ENCODE measurements at regions not wholly inside any gene's neighbourhood (a gene's known extent, or its start where the extent isn't known, plus 50 kb on each side); places are given as distances from the start of the nearest gene placed in this dataset.

GRCh38 chr5:167969998-167970397, 321.4 kb upstream of the WWC1 start:
- no peak overlapping the region for H3K27ac ChIP-seq (ENCODE audit: low read depth, low read length)
- no peaks in the 10 kb centered on the region for H3K36me3 ChIP-seq (ENCODE audit: control insufficient read depth in 1 of 2, insufficient read depth in 2 of 2, low read length in 2 of 2)
- H3K4ac ChIP-seq (ENCODE audit: low read depth, low read length): no peak overlapping the region
- no peak for DNase-seq
- H3K79me2 ChIP-seq (ENCODE audit: control insufficient read depth, insufficient read depth, low read length, poor library complexity): no peaks in the 10 kb centered on the region
- no peaks in the 10 kb centered on the region for H3K9me3 ChIP-seq (ENCODE audit: insufficient read depth, low read depth, low read length)
- H3K4me3 ChIP-seq (ENCODE audit: low read depth, low read length): no peak overlapping the region
- WGBS (ENCODE audit: extremely low coverage, insufficient coverage, insufficient read length): no CpG with 5 or more reads among the region's 4 CpGs
- H4K8ac ChIP-seq (ENCODE audit: low read depth, low read length): peak overlapping the region; percentile 80
- H3K4me2 ChIP-seq (ENCODE audit: low read length): no peak overlapping the region
- H4K12ac ChIP-seq (ENCODE audit: low read depth, low read length): no peak overlapping the region
- H2BK120ac ChIP-seq (ENCODE audit: insufficient read depth, low read length, poor library complexity): no peak overlapping the region
- H3K23ac ChIP-seq (ENCODE audit: low read length): no peak overlapping the region
- peak overlapping the region; percentile 81 for H3K14ac ChIP-seq (ENCODE audit: low read length)
- no peak overlapping the region for H2AFZ ChIP-seq (ENCODE audit: insufficient read depth, low read length, poor library complexity)
- peak overlapping the region; percentile 87 for H2BK12ac ChIP-seq (ENCODE audit: low read length)
- H2AK5ac ChIP-seq (ENCODE audit: low read length): peak overlapping the region; percentile 82
- H4K91ac ChIP-seq (ENCODE audit: low read depth, low read length): peak overlapping the region; percentile 73
- no peak overlapping the region for H2BK5ac ChIP-seq (ENCODE audit: low read depth, low read length, poor library complexity)
- peaks cover 6% of the 10 kb centered on the region for H3K79me1 ChIP-seq (ENCODE audit: low read length)
- H3K9ac ChIP-seq (ENCODE audit: low read length): no peak overlapping the region
- peak overlapping the region; percentile 1 for H3K18ac ChIP-seq (ENCODE audit: low read length)
- H3K27me3 ChIP-seq (ENCODE audit: insufficient read depth, low read length): no peaks in the 10 kb centered on the region
- peaks cover 10% of the 10 kb centered on the region in 2 experiments for H3K4me1 ChIP-seq (ENCODE audit: control insufficient read depth in 1 of 2, insufficient read depth in 2 of 2, low read length in 2 of 2)

- Histone ChIP-seq H4K8ac (ENCODE audit: low read depth, low read length) (no peak overlapping the region), H3K4ac (ENCODE audit: low read depth, low read length) (no peak overlapping the region), H3K9ac (ENCODE audit: low read length) (no peak overlapping the region), H3K23ac (ENCODE audit: low read length) (no peak overlapping the region), H4K91ac (ENCODE audit: low read depth, low read length) (no peak overlapping the region), H3K4me3 (ENCODE audit: low read depth, low read length) (no peak overlapping the region), H3K14ac (ENCODE audit: low read length) (no peak overlapping the region), H3K4me1 (ENCODE audit: control insufficient read depth in 1 of 2, insufficient read depth in 2 of 2, low read length in 2 of 2) (peaks cover 10% of the 10 kb centered on the region in 2 experiments), H3K79me1 (ENCODE audit: low read length) (peaks cover 6% of the 10 kb centered on the region), H3K36me3 (ENCODE audit: control insufficient read depth in 1 of 2, insufficient read depth in 2 of 2, low read length in 2 of 2) (no peaks in the 10 kb centered on the region), H2BK120ac (ENCODE audit: insufficient read depth, low read length, poor library complexity) (no peak overlapping the region), H3K9me3 (ENCODE audit: insufficient read depth, low read depth, low read length) (no peaks in the 10 kb centered on the region), H3K79me2 (ENCODE audit: control insufficient read depth, insufficient read depth, low read length, poor library complexity) (no peaks in the 10 kb centered on the region), H3K27ac (ENCODE audit: low read depth, low read length) (no peak overlapping the region), H2AFZ (ENCODE audit: insufficient read depth, low read length, poor library complexity) (no peak overlapping the region), H4K12ac (ENCODE audit: low read depth, low read length) (no peak overlapping the region), H3K27me3 (ENCODE audit: insufficient read depth, low read length) (no peaks in the 10 kb centered on the region), H2AK5ac (ENCODE audit: low read length) (no peak overlapping the region), H2BK5ac (ENCODE audit: low read depth, low read length, poor library complexity) (no peak overlapping the region), H3K18ac (ENCODE audit: low read length) (no peak overlapping the region), H2BK12ac (ENCODE audit: low read length) (no peak overlapping the region), H3K4me2 (ENCODE audit: low read length) (no peak overlapping the region)
- no CpG with 5 or more reads among the region's 3 CpGs for WGBS (ENCODE audit: extremely low coverage, insufficient coverage, insufficient read length)
- DNase-seq: no peak
Observed at GRCh38 chr5:167971706-167972105, 319.7 kb upstream of the WWC1 start.

GRCh38 chr5:167973126-167973525, 318.3 kb upstream of the WWC1 start:
- Histone ChIP-seq H3K4me1 (ENCODE audit: control insufficient read depth in 1 of 2, insufficient read depth in 2 of 2, low read length in 2 of 2) (peaks cover 7 to 10% of the 10 kb centered on the region in 2 experiments), H3K18ac (ENCODE audit: low read length) (no peak overlapping the region), H3K27ac (ENCODE audit: low read depth, low read length) (no peak overlapping the region), H4K12ac (ENCODE audit: low read depth, low read length) (no peak overlapping the region), H4K91ac (ENCODE audit: low read depth, low read length) (no peak overlapping the region), H3K79me2 (ENCODE audit: control insufficient read depth, insufficient read depth, low read length, poor library complexity) (no peaks in the 10 kb centered on the region), H4K8ac (ENCODE audit: low read depth, low read length) (no peak overlapping the region), H3K14ac (ENCODE audit: low read length) (no peak overlapping the region), H3K27me3 (ENCODE audit: insufficient read depth, low read length) (no peaks in the 10 kb centered on the region), H3K9me3 (ENCODE audit: insufficient read depth, low read depth, low read length) (no peaks in the 10 kb centered on the region), H3K4me3 (ENCODE audit: low read depth, low read length) (no peak overlapping the region), H2AFZ (ENCODE audit: insufficient read depth, low read length, poor library complexity) (no peak overlapping the region), H2AK5ac (ENCODE audit: low read length) (no peak overlapping the region), H2BK12ac (ENCODE audit: low read length) (no peak overlapping the region), H3K23ac (ENCODE audit: low read length) (no peak overlapping the region), H3K4ac (ENCODE audit: low read depth, low read length) (no peak overlapping the region), H3K79me1 (ENCODE audit: low read length) (peaks cover 4% of the 10 kb centered on the region), H3K9ac (ENCODE audit: low read length) (no peak overlapping the region), H2BK120ac (ENCODE audit: insufficient read depth, low read length, poor library complexity) (no peak overlapping the region), H3K36me3 (ENCODE audit: control insufficient read depth in 1 of 2, insufficient read depth in 2 of 2, low read length in 2 of 2) (no peaks in the 10 kb centered on the region), H2BK5ac (ENCODE audit: low read depth, low read length, poor library complexity) (no peak overlapping the region), H3K4me2 (ENCODE audit: low read length) (no peak overlapping the region)
- no peak for DNase-seq
- WGBS (ENCODE audit: extremely low coverage, insufficient coverage, insufficient read length): no CpG with 5 or more reads among the region's 4 CpGs

- Histone ChIP-seq H3K36me3 (ENCODE audit: control insufficient read depth in 1 of 2, insufficient read depth in 2 of 2, low read length in 2 of 2) (no peaks in the 10 kb centered on the region), H4K8ac (ENCODE audit: low read depth, low read length) (no peak overlapping the region), H2AK5ac (ENCODE audit: low read length) (no peak overlapping the region), H3K9ac (ENCODE audit: low read length) (no peak overlapping the region), H4K91ac (ENCODE audit: low read depth, low read length) (no peak overlapping the region), H3K14ac (ENCODE audit: low read length) (no peak overlapping the region), H2BK5ac (ENCODE audit: low read depth, low read length, poor library complexity) (no peak overlapping the region), H3K4me2 (ENCODE audit: low read length) (no peak overlapping the region), H2BK12ac (ENCODE audit: low read length) (no peak overlapping the region), H3K4me3 (ENCODE audit: low read depth, low read length) (no peak overlapping the region), H3K23ac (ENCODE audit: low read length) (no peak overlapping the region), H3K18ac (ENCODE audit: low read length) (no peak overlapping the region), H4K12ac (ENCODE audit: low read depth, low read length) (no peak overlapping the region), H2AFZ (ENCODE audit: insufficient read depth, low read length, poor library complexity) (no peak overlapping the region), H3K27ac (ENCODE audit: low read depth, low read length) (no peak overlapping the region), H3K27me3 (ENCODE audit: insufficient read depth, low read length) (no peaks in the 10 kb centered on the region), H3K9me3 (ENCODE audit: insufficient read depth, low read depth, low read length) (no peaks in the 10 kb centered on the region), H3K79me1 (ENCODE audit: low read length) (no peaks in the 10 kb centered on the region), H3K4me1 (ENCODE audit: control insufficient read depth in 1 of 2, insufficient read depth in 2 of 2, low read length in 2 of 2) (no peaks in the 10 kb centered on the region), H2BK120ac (ENCODE audit: insufficient read depth, low read length, poor library complexity) (no peak overlapping the region), H3K4ac (ENCODE audit: low read depth, low read length) (no peak overlapping the region), H3K79me2 (ENCODE audit: control insufficient read depth, insufficient read depth, low read length, poor library complexity) (no peaks in the 10 kb centered on the region)
- DNase-seq: no peak
- no CpG with 5 or more reads among the region's 1 CpG for WGBS (ENCODE audit: extremely low coverage, insufficient coverage, insufficient read length)
Observed at GRCh38 chr5:167984951-167985350, 306.5 kb upstream of the WWC1 start.

Data from trophoblast cell (in vitro differentiated cells and primary cell).